IPS-NIHi11 (cell line): ENCODE measurements at regions not wholly inside any gene's neighbourhood (a gene's known extent, or its start where the extent isn't known, plus 50 kb on each side); places are given as distances from the start of the nearest gene placed in this dataset.

Experiments used
- DNase-seq: peaks from one replicate; pipeline ENCODE4 v3.0.0; 2012; ENCODE audit warnings: mixed read lengths, low spot score

GRCh38 chr3:83738202-83738601 lies 1220.6 kb upstream of the CADM2 start:
- DNase-seq = no peak

GRCh38 chr3:83740504-83740903 lies 1218.3 kb upstream of the CADM2 start:
- no peak for DNase-seq

- DNase-seq = no peak
Measured at GRCh38 chr3:83765956-83766355, 1192.8 kb upstream of the CADM2 start.

GRCh38 chr3:83769791-83770663 lies 1188.8 kb upstream of the CADM2 start:
- no peak for DNase-seq

GRCh38 chr3:83770664-83771402 lies 1188.0 kb upstream of the CADM2 start:
- no peak for DNase-seq

- DNase-seq = no peak
Measured at GRCh38 chr3:83802801-83803200, 1156.0 kb upstream of the CADM2 start.

GRCh38 chr3:83807511-83807910 lies 1151.3 kb upstream of the CADM2 start:
- DNase-seq = no peak

GRCh38 chr3:83813176-83813575 lies 1145.6 kb upstream of the CADM2 start:
- DNase-seq = no peak

GRCh38 chr3:83816653-83817052 lies 1142.1 kb upstream of the CADM2 start:
- DNase-seq = no peak

GRCh38 chr3:83821506-83821905 lies 1137.3 kb upstream of the CADM2 start:
- DNase-seq = no peak

GRCh38 chr3:83823095-83823494 lies 1135.7 kb upstream of the CADM2 start:
- no peak for DNase-seq

GRCh38 chr3:83835040-83835439 lies 1123.7 kb upstream of the CADM2 start:
- DNase-seq = no peak

GRCh38 chr3:83842511-83842910 lies 1116.3 kb upstream of the CADM2 start:
- no peak for DNase-seq

- DNase-seq = peak; percentile 7
Measured at GRCh38 chr3:83843716-83844115, 1115.1 kb upstream of the CADM2 start.

GRCh38 chr3:83849106-83849730 lies 1109.6 kb upstream of the CADM2 start:
- no peak for DNase-seq

- no peak for DNase-seq
Measured at GRCh38 chr3:83863380-83863779, 1095.4 kb upstream of the CADM2 start.

GRCh38 chr3:83868909-83869567 lies 1089.8 kb upstream of the CADM2 start:
- DNase-seq = no peak

- no peak for DNase-seq
Measured at GRCh38 chr3:83873550-83873949, 1085.2 kb upstream of the CADM2 start.

- no peak for DNase-seq
Measured at GRCh38 chr3:83877910-83878309, 1080.9 kb upstream of the CADM2 start.

GRCh38 chr3:83882701-83883100 lies 1076.1 kb upstream of the CADM2 start:
- no peak for DNase-seq

GRCh38 chr3:83890039-83890762 lies 1068.6 kb upstream of the CADM2 start:
- no peak for DNase-seq

GRCh38 chr3:83890763-83891135 lies 1068.0 kb upstream of the CADM2 start:
- no peak for DNase-seq
